Muscle layer of colon (tissue), 2 donors: ENCODE measurements at regions not wholly inside any gene's neighbourhood (a gene's known extent, or its start where the extent isn't known, plus 50 kb on each side); places are given as distances from the start of the nearest gene placed in this dataset.

ENCODE experiments used
- H3K27ac ChIP-seq: one replicate; pipeline ENCODE4 v1.7.0; 2013; ENCODE audit warnings: low read depth, mild to moderate bottlenecking, low read length, moderate library complexity
- H3K27me3 ChIP-seq, 2 donors: one replicate each; pipeline ENCODE4 v1.7.0; 2013; ENCODE audit warnings: low read length in 2 of 2, mild to moderate bottlenecking in 2 of 2; ENCODE audit not compliant: insufficient read depth in 2 of 2, control insufficient read depth in 1 of 2
- H3K36me3 ChIP-seq: one replicate; pipeline ENCODE4 v1.7.0; 2013; ENCODE audit warnings: mild to moderate bottlenecking, low read length; ENCODE audit not compliant: insufficient read depth
- H3K4me1 ChIP-seq: one replicate; pipeline ENCODE4 v1.7.0; 2013; ENCODE audit warnings: mild to moderate bottlenecking, low read length; ENCODE audit not compliant: insufficient read depth
- H3K4me3 ChIP-seq, 2 donors: one replicate each; pipeline ENCODE4 v1.7.0; 2013; ENCODE audit warnings: low read length in 2 of 2, low read depth in 1 of 2, mild to moderate bottlenecking in 1 of 2, moderate library complexity in 1 of 2
- H3K9ac ChIP-seq: one replicate; pipeline ENCODE4 v1.7.0; 2013; ENCODE audit warnings: low read length
- H3K9me3 ChIP-seq: one replicate; pipeline ENCODE4 v1.7.0; 2013; ENCODE audit warnings: mild to moderate bottlenecking, low read length
- donor health status: abdominal sarcoma.
- donor health status: Adenocarcinoma of cecum.

GRCh38 chr16:49096176-49096945 lies 185.3 kb downstream of the CBLN1 start:
- H3K4me1 ChIP-seq: no peaks in the 10 kb centered on the region
- no peak overlapping the region for H3K27ac ChIP-seq
- H3K4me3 ChIP-seq: no peak overlapping the region

GRCh38 chr16:49095539-49095938 lies 186.1 kb downstream of the CBLN1 start:
- Histone ChIP-seq H3K27ac (no peak overlapping the region), H3K9ac (no peak overlapping the region)

More at GRCh38 chr16:49096176-49096945, 185.3 kb downstream of the CBLN1 start:
- no peaks in the 10 kb centered on the region for H3K27me3 ChIP-seq
- H3K9ac ChIP-seq: no peak overlapping the region
- no peaks in the 10 kb centered on the region for H3K9me3 ChIP-seq
- no peaks in the 10 kb centered on the region for H3K36me3 ChIP-seq

GRCh38 chr16:49094471-49094870 lies 187.2 kb downstream of the CBLN1 start:
- no peak overlapping the region for H3K27ac ChIP-seq
- H3K36me3 ChIP-seq: no peaks in the 10 kb centered on the region
- no peaks in the 10 kb centered on the region for H3K9me3 ChIP-seq
- no peaks in the 10 kb centered on the region for H3K27me3 ChIP-seq
- H3K4me3 ChIP-seq: no peak overlapping the region
- no peaks in the 10 kb centered on the region for H3K4me1 ChIP-seq
- no peak overlapping the region for H3K9ac ChIP-seq

More at GRCh38 chr16:49095539-49095938, 186.1 kb downstream of the CBLN1 start:
- no peaks in the 10 kb centered on the region for H3K4me1 ChIP-seq
- H3K27me3 ChIP-seq: no peaks in the 10 kb centered on the region
- no peak overlapping the region for H3K4me3 ChIP-seq
- H3K36me3 ChIP-seq: no peaks in the 10 kb centered on the region
- H3K9me3 ChIP-seq: no peaks in the 10 kb centered on the region

- H3K27ac ChIP-seq: no peak overlapping the region
- no peak overlapping the region for H3K4me3 ChIP-seq
- no peaks in the 10 kb centered on the region for H3K4me1 ChIP-seq
- no peaks in the 10 kb centered on the region for H3K36me3 ChIP-seq
- H3K27me3 ChIP-seq: no peaks in the 10 kb centered on the region
- no peaks in the 10 kb centered on the region for H3K9me3 ChIP-seq
- no peak overlapping the region for H3K9ac ChIP-seq
Measured at GRCh38 chr16:49093939-49094338, 187.7 kb downstream of the CBLN1 start.

- Histone ChIP-seq H3K27me3 (no peaks in the 10 kb centered on the region), H3K9ac (no peak overlapping the region), H3K9me3 (no peaks in the 10 kb centered on the region), H3K27ac (no peak overlapping the region), H3K4me3 (no peak overlapping the region), H3K4me1 (no peaks in the 10 kb centered on the region), H3K36me3 (no peaks in the 10 kb centered on the region)
Measured at GRCh38 chr16:49092704-49093103, 188.9 kb downstream of the CBLN1 start.

GRCh38 chr16:49089533-49089932 lies 192.1 kb downstream of the CBLN1 start:
- Histone ChIP-seq H3K4me1 (peaks cover 12% of the 10 kb centered on the region), H3K27me3 (no peaks in the 10 kb centered on the region), H3K9me3 (no peaks in the 10 kb centered on the region), H3K9ac (no peak overlapping the region), H3K4me3 (no peak overlapping the region), H3K36me3 (no peaks in the 10 kb centered on the region), H3K27ac (no peak overlapping the region)

GRCh38 chr16:49089039-49089438 lies 192.6 kb downstream of the CBLN1 start:
- Histone ChIP-seq H3K9me3 (no peaks in the 10 kb centered on the region), H3K4me1 (peaks cover 12% of the 10 kb centered on the region), H3K9ac (no peak overlapping the region), H3K27me3 (no peaks in the 10 kb centered on the region), H3K27ac (no peak overlapping the region), H3K4me3 (no peak overlapping the region), H3K36me3 (no peaks in the 10 kb centered on the region)

GRCh38 chr16:49085686-49086085 lies 196.0 kb downstream of the CBLN1 start:
- Histone ChIP-seq H3K27ac (no peak overlapping the region), H3K9me3 (no peaks in the 10 kb centered on the region), H3K36me3 (no peaks in the 10 kb centered on the region), H3K9ac (no peak overlapping the region), H3K4me1 (peaks cover 12% of the 10 kb centered on the region), H3K4me3 (no peak overlapping the region), H3K27me3 (no peaks in the 10 kb centered on the region)

- Histone ChIP-seq H3K9ac (no peak overlapping the region), H3K4me1 (peaks cover 12% of the 10 kb centered on the region), H3K27me3 (no peaks in the 10 kb centered on the region), H3K27ac (no peak overlapping the region), H3K36me3 (no peaks in the 10 kb centered on the region), H3K4me3 (no peak overlapping the region), H3K9me3 (no peaks in the 10 kb centered on the region)
Measured at GRCh38 chr16:49084628-49085390, 196.8 kb downstream of the CBLN1 start.

- Histone ChIP-seq H3K9ac (no peak overlapping the region), H3K4me1 (peaks cover 12% of the 10 kb centered on the region), H3K27me3 (no peaks in the 10 kb centered on the region), H3K9me3 (no peaks in the 10 kb centered on the region), H3K27ac (no peak overlapping the region), H3K36me3 (no peaks in the 10 kb centered on the region), H3K4me3 (no peak overlapping the region)
Measured at GRCh38 chr16:49081554-49081953, 200.1 kb downstream of the CBLN1 start.

GRCh38 chr16:49081086-49081485 lies 200.6 kb downstream of the CBLN1 start:
- H3K27me3 ChIP-seq: no peaks in the 10 kb centered on the region
- H3K9me3 ChIP-seq: no peaks in the 10 kb centered on the region
- H3K36me3 ChIP-seq: no peaks in the 10 kb centered on the region
- H3K9ac ChIP-seq: no peak overlapping the region
- H3K4me1 ChIP-seq: peaks cover 11% of the 10 kb centered on the region
- H3K27ac ChIP-seq: no peak overlapping the region
- no peak overlapping the region for H3K4me3 ChIP-seq
